GM12878 (cell line): ENCODE measurements at regions not wholly inside any gene's neighbourhood (a gene's known extent, or its start where the extent isn't known, plus 50 kb on each side); places are given as distances from the start of the nearest gene placed in this dataset.

ENCODE experiments used
- ATAC-seq: fragments of 200-7000 bp; cut with Tn5 transposase; 3 replicates; pipeline ENCODE4 v1.9.1; 2020; ENCODE audit warnings: mild to moderate bottlenecking, moderate library complexity
- BruUV-seq: library from RNA; stranded (reverse); fragments of 400-500 nt; replicated peaks from 2 replicates; lab custom pipeline; 2021; lab: Mats Ljungman, UMichigan
- CTCF ChIA-PET: fragments of 300-600 bp; sonication (Branson Sonifier 250); formaldehyde crosslinking; extraction: SDS; loops from one replicate; lab custom pipeline; 2021; ENCODE audit warnings: inconsistent platforms; lab: Yijun Ruan, JAX
- POLR2A ChIA-PET: fragments of 350-600 bp; formaldehyde crosslinking; extraction: SDS; loops from one replicate; lab custom pipeline; 2021; ENCODE audit warnings: inconsistent platforms; lab: Charles Lee
- RAD21 ChIA-PET: fragments of 300-600 bp; sonication (Branson Sonifier 250); formaldehyde crosslinking; loops from one replicate; lab custom pipeline; 2023; ENCODE audit warnings: antibody characterized with exemption; ENCODE audit not compliant: unreplicated experiment; lab: Charles Lee
- SMC1A ChIA-PET: fragments of 300-600 bp; sonication (Branson Sonifier 250); formaldehyde crosslinking; loops from one replicate; lab custom pipeline; 2023; ENCODE audit not compliant: unreplicated experiment, uncharacterized antibody; lab: Charles Lee
- DNase-seq: peaks from one replicate; pipeline ENCODE4 v3.0.0-alpha.2; 2011; ENCODE audit warnings: low read depth, low spot score
- FAIRE-seq: peaks from 3 replicates; lab custom pipeline; 2011; peaks lifted over from hg19 to GRCh38; lab: Jason Lieb, UNC
- H2AFZ ChIP-seq: 2 replicates; pipeline ENCODE4 v1.6.0; 2011; ENCODE audit warnings: low read depth, low read length, control low read depth; ENCODE audit not compliant: control insufficient read depth
- H3K27ac ChIP-seq: 2 replicates; pipeline ENCODE4 v1.5.1; 2011; ENCODE audit warnings: control low read depth; ENCODE audit not compliant: control insufficient read depth, insufficient read depth
- H3K27me3 ChIP-seq, 2 experiments: replicated peaks in 1 of 2; 2 replicates each; pipeline versions ENCODE4 v1.6.0 to v1.6.1; 2011; ENCODE audit warnings: low read length in 1 of 2; ENCODE audit not compliant: control insufficient read depth in 2 of 2, insufficient read depth in 2 of 2
- H3K36me3 ChIP-seq, 2 experiments: 2 replicates each; pipeline ENCODE4 v1.5.1; 2011; ENCODE audit warnings: low read length in 1 of 2; ENCODE audit not compliant: control insufficient read depth in 2 of 2, insufficient read depth in 2 of 2
- H3K4me1 ChIP-seq: 2 replicates; pipeline ENCODE4 v1.6.1; 2011; ENCODE audit warnings: mild to moderate bottlenecking, low read length, moderate library complexity, mixed read lengths; ENCODE audit not compliant: control insufficient read depth, insufficient read depth
- H3K4me2 ChIP-seq: 2 replicates; pipeline ENCODE4 v1.6.0; 2011; ENCODE audit warnings: control low read depth; ENCODE audit not compliant: control insufficient read depth, insufficient read depth
- H3K4me3 ChIP-seq: fragments of 200-600 bp; sonication (generic); 2 replicates; pipeline ENCODE4 v1.5.1; 2016
- H3K79me2 ChIP-seq: 2 replicates; pipeline ENCODE4 v1.6.0; 2011; ENCODE audit warnings: low read length; ENCODE audit not compliant: control insufficient read depth, insufficient read depth
- H3K9ac ChIP-seq: 2 replicates; pipeline ENCODE4 v1.8.0; 2011; ENCODE audit warnings: low read length, control low read depth, mixed read lengths; ENCODE audit not compliant: control insufficient read depth, insufficient read depth
- H3K9me3 ChIP-seq: replicated peaks from 3 replicates; pipeline ENCODE4 v1.5.1; 2011; ENCODE audit warnings: mild to moderate bottlenecking, low read length; ENCODE audit not compliant: control insufficient read depth, insufficient read depth
- H4K20me1 ChIP-seq: 2 replicates; pipeline ENCODE4 v1.6.0; 2011; ENCODE audit not compliant: control insufficient read depth, insufficient read depth
- BHLHE40 ChIP-seq, 2 experiments: fragments of 450-650 bp in 1 of 2; IDR thresholded peaks; 2 replicates each; pipeline ENCODE4 v1.6.1; 2011 to 2017; ENCODE audit warnings: low read depth in 2 of 2, borderline replicate concordance in 1 of 2, improper control_type of control experiment in 1 of 2, low read length in 1 of 2, mild to moderate bottlenecking in 1 of 2
- CUX1 ChIP-seq: IDR thresholded peaks from 2 replicates; pipeline ENCODE4 v1.6.1; 2012; ENCODE audit warnings: improper control_type of control experiment, low read depth, low read length; ENCODE audit not compliant: insufficient replicate concordance
- EED ChIP-seq: sonication (generic); IDR thresholded peaks from 2 replicates; pipeline ENCODE4 v1.6.1; 2016; ENCODE audit warnings: antibody characterized with exemption, low read depth
- EGR1 ChIP-seq, 2 experiments: IDR thresholded peaks; 1 replicate in 1 of 2; 2 replicates in 1 of 2; pipeline ENCODE4 v1.6.1; 2011 to 2012; ENCODE audit warnings: low read depth in 2 of 2, low read length in 2 of 2, borderline replicate concordance in 1 of 2, mild to moderate bottlenecking in 1 of 2, moderate library complexity in 1 of 2
- ESRRA ChIP-seq: IDR thresholded peaks from 2 replicates; pipeline ENCODE4 v1.6.1; 2012; ENCODE audit warnings: mild to moderate bottlenecking, low read length, improper control_type of control experiment
- FOS ChIP-seq: IDR thresholded peaks from 3 replicates; pipeline ENCODE4 v1.6.1; 2011; ENCODE audit warnings: borderline replicate concordance; ENCODE audit not compliant: insufficient read length; ENCODE audit errors: extremely low read depth
- HCFC1 ChIP-seq: fragments of 150-350 bp; IDR thresholded peaks from 2 replicates; pipeline ENCODE4 v1.6.1; 2014; ENCODE audit warnings: low read length
- MLLT1 ChIP-seq: fragments of 450-650 bp; IDR thresholded peaks from 2 replicates; pipeline ENCODE4 v1.6.1; 2016; ENCODE audit warnings: mild to moderate bottlenecking
- MYC ChIP-seq: IDR thresholded peaks from 2 replicates; pipeline ENCODE4 v1.6.1; 2011; ENCODE audit warnings: mild to moderate bottlenecking, low read length, moderate library complexity, inconsistent platforms; ENCODE audit not compliant: insufficient read depth, insufficient replicate concordance, insufficient read length, severe bottlenecking
- NBN ChIP-seq: fragments of 450-650 bp; IDR thresholded peaks from 2 replicates; pipeline ENCODE4 v1.6.1; 2016
- NFIC ChIP-seq: IDR thresholded peaks from 2 replicates; pipeline ENCODE4 v1.6.1; 2012; ENCODE audit warnings: low read depth, mild to moderate bottlenecking, inconsistent platforms, low read length, moderate library complexity
- NFYB ChIP-seq: IDR thresholded peaks from 2 replicates; pipeline ENCODE4 v1.6.1; 2011; ENCODE audit warnings: low read depth, mild to moderate bottlenecking, low read length, improper control_type of control experiment, moderate library complexity; ENCODE audit not compliant: insufficient read depth
- RCOR1 ChIP-seq: conservative IDR thresholded peaks from 2 replicates; pipeline ENCODE4 v1.6.1; 2012; ENCODE audit warnings: low read depth, low read length, improper control_type of control experiment
- SMC3 ChIP-seq: IDR thresholded peaks from 2 replicates; pipeline ENCODE4 v1.6.1; 2011; ENCODE audit warnings: low read length, improper control_type of control experiment, borderline replicate concordance
- ZNF274 ChIP-seq: IDR thresholded peaks from one replicate; pipeline ENCODE4 v1.8.0; 2011; ENCODE audit not compliant: insufficient read length, insufficient read depth
- WGBS: methylation state at CpG from one replicate; pipeline ENCODE4 v1.1.6; 2016; ENCODE audit warnings: low lambda C conversion rate; ENCODE audit not compliant: insufficient replicate concordance, insufficient coverage; ENCODE audit errors: missing lambda C conversion rate; 5-methylcytosine and 5-hydroxymethylcytosine counted together
- in situ Hi-C: fragments of 300-500 bp; cut with MboI; formaldehyde crosslinking; loops from 9 replicates; pipeline ENCODE4 v1.14.3; 2018; ENCODE audit warnings: mixed read lengths
- intact Hi-C: fragments of 100-400 bp; cut with micrococcal nuclease; formaldehyde crosslinking; loops from one replicate; pipeline ENCODE4 v1.14.2; 2022; ENCODE audit not compliant: unreplicated experiment

GRCh38 chr15:95353512-95353911 is 977.0 kb upstream of the NR2F2 start:
- no peaks in the 10 kb centered on the region for H4K20me1 ChIP-seq
- H3K9ac ChIP-seq = no peak overlapping the region
- no peaks in the 10 kb centered on the region; the same call in 2 of the 3 replicates for H3K9me3 ChIP-seq
- ChIA-PET CTCF (no interaction called here), RAD21 (interaction anchor here (0.5 kb wide), 1 partner anchor 116 kb away, joined by 3 read pairs; no protein-coding TSS in a partner anchor), SMC1A (interaction anchor here (1.4 to 4.4 kb wide), 3 partner anchors 65 to 85 kb away, joined by 3 to 17 read pairs (median 3); no protein-coding TSS in a partner anchor), POLR2A (no interaction called here)
- H3K27me3 ChIP-seq = no peaks in the 10 kb centered on the region
- no peak overlapping the region for H3K4me2 ChIP-seq
- FAIRE-seq (no peak), DNase-seq (no peak), ATAC-seq (no peak)
- no peaks in the 10 kb centered on the region for H3K79me2 ChIP-seq
- no peaks in the 10 kb centered on the region for H3K36me3 ChIP-seq
- WGBS = 47% methylated on average over 1 of the region's 1 CpG
- no peaks in the 10 kb centered on the region for H3K4me1 ChIP-seq
- no peak overlapping the region for H3K27ac ChIP-seq
- TF ChIP-seq NFYB = no peak
- no peak for TF ChIP-seq MLLT1
- no peak for TF ChIP-seq NBN
- TF ChIP-seq MYC = no peak
- no peak for TF ChIP-seq BHLHE40 (IDR thresholded peaks at IDR 0.05; ENCODE audit: borderline replicate concordance in 1 of 2, low read depth in 2 of 2, low read length in 1 of 2)
- TF ChIP-seq CUX1 = no peak
- TF ChIP-seq FOS = no peak
- no peak for TF ChIP-seq EGR1 (IDR thresholded peaks at IDR 0.05; ENCODE audit: borderline replicate concordance in 1 of 2, low read depth in 2 of 2, low read length in 2 of 2)
- TF ChIP-seq ESRRA = no peak
- no peak for TF ChIP-seq RCOR1
- no peak for TF ChIP-seq ZNF274
- no peak for TF ChIP-seq NFIC
- no peak for TF ChIP-seq EED
- TF ChIP-seq HCFC1 = no peak
- TF ChIP-seq SMC3 = no peak
- intact Hi-C loops (no loop called here), in situ Hi-C loops (no loop called here)
- H2AFZ ChIP-seq = no peak overlapping the region
- BruUV-seq = no TSS peak
- H3K4me3 ChIP-seq = no peak overlapping the region
